22Rv1 (cell line): ENCODE measurements at regions not wholly inside any gene's neighbourhood (a gene's known extent, or its start where the extent isn't known, plus 50 kb on each side); places are given as distances from the start of the nearest gene placed in this dataset.

ENCODE experiments used
- CTCF ChIP-seq: fragments of 450-650 bp; IDR thresholded peaks from 2 replicates; pipeline ENCODE4 v1.5.1; 2017; ENCODE audit warnings: mild to moderate bottlenecking
- ZFX ChIP-seq: fragments of 450-650 bp; IDR thresholded peaks from 2 replicates; pipeline ENCODE4 v1.6.1; 2017; ENCODE audit warnings: antibody characterized with exemption, borderline replicate concordance

DNA sequence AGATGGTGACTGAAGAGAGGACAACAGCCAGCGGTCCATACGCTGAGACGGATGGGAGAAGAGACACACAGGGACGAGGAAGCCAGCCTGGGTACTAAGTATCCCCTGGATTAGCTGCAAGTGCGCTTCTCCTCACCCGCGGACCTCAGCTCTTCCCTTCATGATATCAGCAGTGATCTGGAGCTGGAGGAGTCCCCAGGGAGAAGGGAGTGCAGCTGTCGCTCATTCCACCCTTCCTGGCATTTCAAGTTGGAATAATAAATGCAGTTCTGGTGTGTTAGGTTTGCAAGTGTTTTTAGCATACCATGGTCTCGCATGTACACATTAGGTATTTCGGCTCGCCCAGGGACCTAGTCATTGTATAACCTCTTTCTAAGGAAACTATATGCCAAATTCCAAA is 88.5 kb upstream of the C1QTNF9B start:
- TF ChIP-seq CTCF (no peak), ZFX (no peak)
